Tibial nerve (tissue), 3 donors: ENCODE measurements at regions not wholly inside any gene's neighbourhood (a gene's known extent, or its start where the extent isn't known, plus 50 kb on each side); places are given as distances from the start of the nearest gene placed in this dataset.

ENCODE experiments used
- CTCF ChIP-seq, 5 experiments: fragments of 200-600 bp in 3 of 5; fragments of 450-650 bp in 2 of 5; sonication (generic) in 3 of 5; IDR thresholded peaks; one replicate each; pipeline ENCODE4 v1.5.1; 2016 to 2019; ENCODE audit warnings: antibody characterized with exemption in 5 of 5, mild to moderate bottlenecking in 3 of 5, moderate library complexity in 2 of 5
- POLR2A ChIP-seq, 2 donors: fragments of 450-650 bp; IDR thresholded peaks; one replicate each; pipeline ENCODE4 v1.6.1; 2017; ENCODE audit warnings: antibody characterized with exemption in 2 of 2, mild to moderate bottlenecking in 2 of 2, moderate library complexity in 2 of 2

DNA sequence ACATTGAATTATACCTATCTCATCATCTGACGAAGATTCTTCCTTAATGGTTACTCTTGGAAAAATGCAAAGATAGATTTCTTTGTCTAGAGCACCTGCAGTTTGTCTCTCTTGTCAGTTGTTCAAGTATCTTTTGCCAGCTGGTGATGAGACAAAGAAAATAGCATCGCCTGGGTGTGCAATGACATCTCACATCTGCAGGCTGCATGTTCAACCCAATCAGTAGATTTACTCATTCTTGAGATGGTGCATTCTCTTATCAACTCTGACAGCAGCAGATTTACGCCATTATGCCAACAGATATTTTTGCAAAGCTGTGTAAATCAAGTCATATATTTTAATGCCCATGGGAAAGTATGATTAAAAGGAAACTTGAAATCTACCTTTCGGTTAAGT is 164.6 kb upstream of the PDGFD start:
- no peak for TF ChIP-seq POLR2A (IDR thresholded peaks at IDR 0.05)
- TF ChIP-seq CTCF (IDR thresholded peaks at IDR 0.05): no peak
